ENCODE measurements at regions not wholly inside any gene's neighbourhood (a gene's known extent, or its start where the extent isn't known, plus 50 kb on each side); places are given as distances from the start of the nearest gene placed in this dataset.

DNA sequence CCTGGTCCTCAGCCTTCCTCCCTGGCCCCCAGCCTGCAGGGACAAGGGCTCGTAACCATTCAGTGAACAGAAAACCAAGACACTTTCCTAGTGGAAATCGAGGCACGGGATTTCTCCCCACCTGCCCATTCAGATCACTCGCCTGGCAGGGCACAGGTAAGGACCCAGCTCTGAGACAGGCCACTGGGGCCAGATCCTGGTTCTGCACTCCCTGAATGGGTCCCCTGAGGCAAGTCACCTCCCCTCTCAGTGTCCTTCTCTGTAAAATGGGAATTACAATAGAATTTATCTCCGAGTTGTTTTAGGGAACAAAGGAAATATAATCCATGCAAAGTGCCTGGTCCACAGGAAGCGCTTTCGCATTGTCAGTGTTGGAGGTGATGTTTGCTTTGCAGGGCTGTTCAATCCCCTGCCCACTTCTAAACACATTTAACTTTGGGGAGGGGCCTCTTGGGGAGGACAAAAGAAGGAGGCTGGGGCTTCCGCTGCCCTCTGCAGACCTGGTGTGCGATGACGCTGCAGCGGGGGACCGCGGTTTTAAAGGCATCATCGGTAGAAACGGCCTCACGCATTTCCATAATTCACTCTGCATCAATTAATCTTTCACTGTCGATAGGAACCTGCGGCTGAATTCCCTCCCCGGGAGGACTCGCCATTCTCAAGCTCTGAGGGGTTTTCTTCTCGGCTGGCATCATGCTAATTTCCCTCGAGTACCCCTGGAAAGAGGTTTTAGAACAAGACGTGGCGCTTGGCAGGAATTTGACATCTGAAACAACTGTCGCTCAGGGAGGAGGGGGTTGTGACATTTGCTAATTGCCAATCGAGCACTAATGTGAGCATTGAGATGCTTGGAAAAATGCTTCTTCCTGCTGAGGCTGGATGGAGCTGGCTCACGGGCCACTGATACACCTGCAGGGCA lies 70.4 kb upstream of the FGF3 start:
- H3K79me2 ChIP-seq (ENCODE audit: low read length) = no peaks in the 10 kb centered on the region
- no peak overlapping the region for H2AFZ ChIP-seq (ENCODE audit: low read length)
- H3K27me3 ChIP-seq (ENCODE audit: low read length) = no peaks in the 10 kb centered on the region
- no peak overlapping the region for H3K4me2 ChIP-seq (ENCODE audit: low read depth, low read length, poor library complexity, severe bottlenecking)
- no peaks in the 10 kb centered on the region for H3K9me2 ChIP-seq (replicated peaks; ENCODE audit: insufficient read depth, low read length)
- H3K36me3 ChIP-seq (ENCODE audit: insufficient read depth, low read length) = no peaks in the 10 kb centered on the region
- no peak for DNase-seq
- H4K20me1 ChIP-seq (ENCODE audit: insufficient read depth, low read depth, low read length) = no peaks in the 10 kb centered on the region
- no peak overlapping the region for H3K27ac ChIP-seq (ENCODE audit: low read length)
- H3K4me1 ChIP-seq (ENCODE audit: low read length) = no peaks in the 10 kb centered on the region
- H3K9ac ChIP-seq (ENCODE audit: low read length) = no peak overlapping the region
- H3K9me3 ChIP-seq (ENCODE audit: low read length) = no peaks in the 10 kb centered on the region
- H3K4me3 ChIP-seq (ENCODE audit: low read length) = no peak overlapping the region

GRCh38 chr11:69890476-69890875 lies 71.3 kb upstream of the FGF3 start:
- Histone ChIP-seq H3K9me2 (replicated peaks; ENCODE audit: insufficient read depth, low read length) (no peaks in the 10 kb centered on the region), H3K27me3 (ENCODE audit: low read length) (no peaks in the 10 kb centered on the region), H3K79me2 (ENCODE audit: low read length) (no peaks in the 10 kb centered on the region), H3K4me2 (ENCODE audit: low read depth, low read length, poor library complexity, severe bottlenecking) (no peak overlapping the region), H3K4me1 (ENCODE audit: low read length) (no peaks in the 10 kb centered on the region), H3K27ac (ENCODE audit: low read length) (no peak overlapping the region), H3K9me3 (ENCODE audit: low read length) (no peaks in the 10 kb centered on the region), H3K9ac (ENCODE audit: low read length) (no peak overlapping the region), H4K20me1 (ENCODE audit: insufficient read depth, low read depth, low read length) (no peaks in the 10 kb centered on the region), H3K36me3 (ENCODE audit: insufficient read depth, low read length) (no peaks in the 10 kb centered on the region), H3K4me3 (ENCODE audit: low read length) (no peak overlapping the region), H2AFZ (ENCODE audit: low read length) (no peak overlapping the region)
- no peak for DNase-seq

- Histone ChIP-seq H3K4me3 (ENCODE audit: low read length) (no peak overlapping the region), H3K79me2 (ENCODE audit: low read length) (no peaks in the 10 kb centered on the region), H2AFZ (ENCODE audit: low read length) (no peak overlapping the region), H3K27ac (ENCODE audit: low read length) (no peak overlapping the region), H3K9ac (ENCODE audit: low read length) (no peak overlapping the region), H3K4me1 (ENCODE audit: low read length) (no peaks in the 10 kb centered on the region), H3K27me3 (ENCODE audit: low read length) (no peaks in the 10 kb centered on the region), H4K20me1 (ENCODE audit: insufficient read depth, low read depth, low read length) (no peaks in the 10 kb centered on the region), H3K9me3 (ENCODE audit: low read length) (no peaks in the 10 kb centered on the region), H3K4me2 (ENCODE audit: low read depth, low read length, poor library complexity, severe bottlenecking) (no peak overlapping the region), H3K9me2 (replicated peaks; ENCODE audit: insufficient read depth, low read length) (no peaks in the 10 kb centered on the region), H3K36me3 (ENCODE audit: insufficient read depth, low read length) (no peaks in the 10 kb centered on the region)
- no peak for DNase-seq
Observed at GRCh38 chr11:69891421-69892236, 72.4 kb upstream of the FGF3 start.

DNA sequence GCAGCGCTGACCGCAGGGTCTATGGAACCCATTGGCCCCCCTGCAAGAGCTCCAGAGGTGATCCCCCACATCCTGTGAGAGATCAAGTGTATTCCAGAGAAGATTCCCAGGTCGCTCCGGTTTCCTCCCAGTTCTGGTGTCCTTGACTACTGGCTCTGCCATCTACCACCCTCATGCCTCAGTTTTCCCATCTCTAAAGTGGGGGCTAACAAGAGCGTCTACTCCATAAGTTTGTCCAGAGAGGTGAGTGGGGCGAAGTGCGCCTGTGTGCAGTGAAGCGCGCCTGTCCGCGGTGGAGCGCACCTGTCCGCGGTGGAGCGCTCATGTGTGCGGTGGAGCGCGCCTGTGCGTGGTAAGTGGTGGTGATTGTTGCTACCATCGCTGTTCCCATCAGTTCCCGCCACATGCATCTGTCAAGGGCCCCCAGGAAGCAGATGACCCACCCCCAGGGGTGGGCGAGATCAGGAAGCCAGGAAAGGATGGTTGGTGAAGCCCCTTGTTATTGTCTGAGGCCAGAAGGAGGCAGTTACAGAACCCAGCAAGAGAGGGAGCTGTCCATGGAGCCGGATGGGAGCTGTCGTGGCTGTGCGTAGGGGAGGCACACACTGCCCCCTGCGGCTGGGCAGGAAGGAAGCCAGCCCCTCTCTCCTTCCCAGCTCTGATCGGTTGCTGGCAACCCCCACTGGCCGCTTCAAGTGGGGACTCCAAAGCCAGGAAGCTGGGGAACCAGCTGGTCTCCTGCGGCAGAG lies 73.2 kb upstream of the FGF3 start:
- no peaks in the 10 kb centered on the region for H3K27me3 ChIP-seq (ENCODE audit: low read length)
- H3K9me2 ChIP-seq (replicated peaks; ENCODE audit: insufficient read depth, low read length) = no peaks in the 10 kb centered on the region
- no peak overlapping the region for H3K4me2 ChIP-seq (ENCODE audit: low read depth, low read length, poor library complexity, severe bottlenecking)
- no peak overlapping the region for H3K4me3 ChIP-seq (ENCODE audit: low read length)
- H3K4me1 ChIP-seq (ENCODE audit: low read length) = no peaks in the 10 kb centered on the region
- H3K9me3 ChIP-seq (ENCODE audit: low read length) = no peaks in the 10 kb centered on the region
- H3K36me3 ChIP-seq (ENCODE audit: insufficient read depth, low read length) = no peaks in the 10 kb centered on the region
- H4K20me1 ChIP-seq (ENCODE audit: insufficient read depth, low read depth, low read length) = no peaks in the 10 kb centered on the region
- H2AFZ ChIP-seq (ENCODE audit: low read length) = no peak overlapping the region
- H3K79me2 ChIP-seq (ENCODE audit: low read length) = no peaks in the 10 kb centered on the region
- DNase-seq = no peak
- no peak overlapping the region for H3K27ac ChIP-seq (ENCODE audit: low read length)
- no peak overlapping the region for H3K9ac ChIP-seq (ENCODE audit: low read length)

DNA sequence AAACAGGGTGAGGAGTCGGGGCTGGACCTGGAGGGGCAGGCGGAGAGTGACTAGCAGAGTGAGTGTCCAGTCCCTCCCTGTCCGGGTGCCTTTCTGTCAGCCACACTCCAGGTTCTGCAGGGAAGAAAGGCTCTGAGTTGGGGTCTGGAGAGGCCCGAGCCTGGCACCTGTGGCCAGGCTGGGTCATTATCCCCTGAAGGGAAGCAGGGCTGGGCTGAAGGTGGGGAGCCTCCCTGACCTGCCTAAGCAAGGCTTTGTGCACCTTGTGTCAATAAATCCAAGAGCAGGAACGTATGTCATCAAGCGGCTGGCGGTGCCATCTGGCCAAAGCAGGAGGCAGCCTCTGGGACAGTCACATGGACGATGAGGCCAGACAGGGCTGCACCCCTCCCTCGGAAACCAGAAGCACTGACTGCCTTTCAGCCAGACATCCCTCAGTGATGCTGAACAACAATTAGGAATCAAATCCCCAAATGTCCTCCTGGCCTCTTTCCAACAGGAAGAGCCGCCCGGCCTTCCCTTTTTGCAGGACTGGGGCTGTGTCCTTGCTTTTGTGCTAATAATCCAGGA lies 73.9 kb upstream of the FGF3 start:
- Histone ChIP-seq H3K27ac (ENCODE audit: low read length) (no peak overlapping the region), H3K27me3 (ENCODE audit: low read length) (no peaks in the 10 kb centered on the region), H2AFZ (ENCODE audit: low read length) (no peak overlapping the region), H4K20me1 (ENCODE audit: insufficient read depth, low read depth, low read length) (no peaks in the 10 kb centered on the region), H3K9me2 (replicated peaks; ENCODE audit: insufficient read depth, low read length) (no peaks in the 10 kb centered on the region), H3K4me1 (ENCODE audit: low read length) (no peaks in the 10 kb centered on the region), H3K36me3 (ENCODE audit: insufficient read depth, low read length) (no peaks in the 10 kb centered on the region), H3K79me2 (ENCODE audit: low read length) (no peaks in the 10 kb centered on the region), H3K9me3 (ENCODE audit: low read length) (no peaks in the 10 kb centered on the region), H3K4me2 (ENCODE audit: low read depth, low read length, poor library complexity, severe bottlenecking) (no peak overlapping the region), H3K4me3 (ENCODE audit: low read length) (no peak overlapping the region), H3K9ac (ENCODE audit: low read length) (no peak overlapping the region)
- DNase-seq = no peak

DNA sequence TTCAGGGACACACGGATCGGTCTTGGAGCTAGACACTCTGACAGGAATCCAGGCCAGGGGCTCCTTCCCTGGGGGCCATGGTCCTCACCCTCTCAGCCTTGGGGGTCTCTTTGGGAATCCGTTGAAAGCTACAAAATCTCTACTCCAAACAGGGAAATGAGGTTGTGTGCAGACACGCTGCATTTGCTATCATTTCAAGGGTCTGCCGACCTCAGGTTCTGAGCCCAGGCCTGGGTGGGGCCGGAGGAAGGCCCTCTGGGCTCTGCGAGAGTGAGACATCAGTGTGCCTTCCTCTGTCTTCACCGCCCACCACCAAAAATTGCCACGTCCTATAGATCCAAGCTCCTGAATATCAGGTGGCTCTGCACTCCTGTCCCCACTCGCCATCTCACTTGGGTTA lies 74.4 kb upstream of the FGF3 start:
- Histone ChIP-seq H2AFZ (ENCODE audit: low read length) (no peak overlapping the region), H3K4me1 (ENCODE audit: low read length) (no peaks in the 10 kb centered on the region), H3K9ac (ENCODE audit: low read length) (no peak overlapping the region), H3K27me3 (ENCODE audit: low read length) (no peaks in the 10 kb centered on the region), H3K4me2 (ENCODE audit: low read depth, low read length, poor library complexity, severe bottlenecking) (no peak overlapping the region), H4K20me1 (ENCODE audit: insufficient read depth, low read depth, low read length) (no peaks in the 10 kb centered on the region), H3K79me2 (ENCODE audit: low read length) (no peaks in the 10 kb centered on the region), H3K9me2 (replicated peaks; ENCODE audit: insufficient read depth, low read length) (no peaks in the 10 kb centered on the region), H3K9me3 (ENCODE audit: low read length) (no peaks in the 10 kb centered on the region), H3K4me3 (ENCODE audit: low read length) (no peak overlapping the region), H3K36me3 (ENCODE audit: insufficient read depth, low read length) (no peaks in the 10 kb centered on the region), H3K27ac (ENCODE audit: low read length) (no peak overlapping the region)
- DNase-seq = no peak

DNA sequence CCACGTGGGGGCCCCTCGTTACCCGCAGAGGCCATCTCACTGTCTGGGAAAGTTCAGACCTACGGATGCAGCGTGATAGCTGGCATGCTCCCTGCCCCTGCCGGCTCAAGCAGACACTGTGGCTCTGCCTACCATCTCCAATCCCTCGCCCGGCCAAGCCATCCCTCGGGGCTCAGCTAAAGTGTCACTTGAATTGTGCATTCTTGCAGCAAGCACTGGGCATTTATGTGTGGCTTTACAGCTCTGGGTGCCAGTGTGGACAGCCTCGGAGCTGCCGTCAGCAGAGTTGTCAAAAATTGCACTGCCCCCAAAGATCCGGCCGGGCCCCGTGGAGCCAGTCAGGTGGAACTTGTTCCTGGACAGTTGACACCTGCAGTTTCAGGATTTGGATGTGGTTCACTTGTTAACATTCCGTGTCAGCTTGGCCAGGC lies 75.0 kb upstream of the FGF3 start:
- no peak for DNase-seq
- H3K9ac ChIP-seq (ENCODE audit: low read length) = no peak overlapping the region
- no peaks in the 10 kb centered on the region for H4K20me1 ChIP-seq (ENCODE audit: insufficient read depth, low read depth, low read length)
- no peaks in the 10 kb centered on the region for H3K27me3 ChIP-seq (ENCODE audit: low read length)
- no peaks in the 10 kb centered on the region for H3K9me2 ChIP-seq (replicated peaks; ENCODE audit: insufficient read depth, low read length)
- no peak overlapping the region for H2AFZ ChIP-seq (ENCODE audit: low read length)
- no peaks in the 10 kb centered on the region for H3K4me1 ChIP-seq (ENCODE audit: low read length)
- H3K4me2 ChIP-seq (ENCODE audit: low read depth, low read length, poor library complexity, severe bottlenecking) = no peak overlapping the region
- H3K79me2 ChIP-seq (ENCODE audit: low read length) = no peaks in the 10 kb centered on the region
- no peak overlapping the region for H3K27ac ChIP-seq (ENCODE audit: low read length)
- no peaks in the 10 kb centered on the region for H3K9me3 ChIP-seq (ENCODE audit: low read length)
- no peaks in the 10 kb centered on the region for H3K36me3 ChIP-seq (ENCODE audit: insufficient read depth, low read length)
- no peak overlapping the region for H3K4me3 ChIP-seq (ENCODE audit: low read length)
